PFSK-1 (cell line): ENCODE measurements at regions not wholly inside any gene's neighbourhood (a gene's known extent, or its start where the extent isn't known, plus 50 kb on each side); places are given as distances from the start of the nearest gene placed in this dataset.

Experiments
- POLR2AphosphoS5 ChIP-seq: IDR thresholded peaks from 2 replicates; pipeline ENCODE4 v1.6.1; 2012; ENCODE audit warnings: low read depth, mild to moderate bottlenecking, control low read depth, low read length, moderate library complexity
- TAF1 ChIP-seq: IDR thresholded peaks from 2 replicates; pipeline ENCODE4 v1.6.1; 2012; ENCODE audit warnings: low read length, control low read depth, borderline replicate concordance; ENCODE audit not compliant: insufficient read depth
- TF ChIP-seq, protein P1 (sequence below), 2 experiments: IDR thresholded peaks; 2 replicates each; pipeline versions ENCODE4 v1.6.1 to v1.8.0; 2011 to 2012; ENCODE audit warnings: low read depth in 2 of 2, low read length in 2 of 2, control low read depth in 1 of 2, inconsistent platforms in 1 of 2, mild to moderate bottlenecking in 1 of 2, moderate library complexity in 1 of 2; ENCODE audit not compliant: insufficient read depth in 1 of 2

DNA sequence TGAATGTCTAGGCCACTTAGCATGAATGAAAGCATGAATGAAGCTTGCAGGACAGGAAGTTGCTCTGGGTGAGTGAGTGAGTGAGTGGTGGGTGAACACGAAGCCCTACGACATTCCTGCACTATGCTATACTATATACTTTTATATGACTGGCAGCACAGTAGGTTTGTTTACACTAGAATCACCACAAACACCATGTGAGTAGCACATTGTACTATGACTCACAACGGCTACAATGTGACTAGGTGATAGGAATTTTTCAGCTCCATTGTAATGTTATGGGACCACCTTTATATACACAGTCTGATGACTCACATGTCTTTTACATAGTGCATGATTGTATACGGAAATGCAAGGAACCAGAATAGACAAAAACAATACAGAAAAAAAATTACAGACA, 1480.2 kb downstream of the AACS start:
- TF ChIP-seq POLR2AphosphoS5: no peak
- TF ChIP-seq, protein P1, sequence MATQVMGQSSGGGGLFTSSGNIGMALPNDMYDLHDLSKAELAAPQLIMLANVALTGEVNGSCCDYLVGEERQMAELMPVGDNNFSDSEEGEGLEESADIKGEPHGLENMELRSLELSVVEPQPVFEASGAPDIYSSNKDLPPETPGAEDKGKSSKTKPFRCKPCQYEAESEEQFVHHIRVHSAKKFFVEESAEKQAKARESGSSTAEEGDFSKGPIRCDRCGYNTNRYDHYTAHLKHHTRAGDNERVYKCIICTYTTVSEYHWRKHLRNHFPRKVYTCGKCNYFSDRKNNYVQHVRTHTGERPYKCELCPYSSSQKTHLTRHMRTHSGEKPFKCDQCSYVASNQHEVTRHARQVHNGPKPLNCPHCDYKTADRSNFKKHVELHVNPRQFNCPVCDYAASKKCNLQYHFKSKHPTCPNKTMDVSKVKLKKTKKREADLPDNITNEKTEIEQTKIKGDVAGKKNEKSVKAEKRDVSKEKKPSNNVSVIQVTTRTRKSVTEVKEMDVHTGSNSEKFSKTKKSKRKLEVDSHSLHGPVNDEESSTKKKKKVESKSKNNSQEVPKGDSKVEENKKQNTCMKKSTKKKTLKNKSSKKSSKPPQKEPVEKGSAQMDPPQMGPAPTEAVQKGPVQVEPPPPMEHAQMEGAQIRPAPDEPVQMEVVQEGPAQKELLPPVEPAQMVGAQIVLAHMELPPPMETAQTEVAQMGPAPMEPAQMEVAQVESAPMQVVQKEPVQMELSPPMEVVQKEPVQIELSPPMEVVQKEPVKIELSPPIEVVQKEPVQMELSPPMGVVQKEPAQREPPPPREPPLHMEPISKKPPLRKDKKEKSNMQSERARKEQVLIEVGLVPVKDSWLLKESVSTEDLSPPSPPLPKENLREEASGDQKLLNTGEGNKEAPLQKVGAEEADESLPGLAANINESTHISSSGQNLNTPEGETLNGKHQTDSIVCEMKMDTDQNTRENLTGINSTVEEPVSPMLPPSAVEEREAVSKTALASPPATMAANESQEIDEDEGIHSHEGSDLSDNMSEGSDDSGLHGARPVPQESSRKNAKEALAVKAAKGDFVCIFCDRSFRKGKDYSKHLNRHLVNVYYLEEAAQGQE (IDR thresholded peaks at IDR 0.05; ENCODE audit: insufficient read depth in 1 of 2, low read depth in 2 of 2, low read length in 2 of 2): no peak
- no peak for TF ChIP-seq TAF1
